ENCODE measurements at regions not wholly inside any gene's neighbourhood (a gene's known extent, or its start where the extent isn't known, plus 50 kb on each side); places are given as distances from the start of the nearest gene placed in this dataset.

DNA sequence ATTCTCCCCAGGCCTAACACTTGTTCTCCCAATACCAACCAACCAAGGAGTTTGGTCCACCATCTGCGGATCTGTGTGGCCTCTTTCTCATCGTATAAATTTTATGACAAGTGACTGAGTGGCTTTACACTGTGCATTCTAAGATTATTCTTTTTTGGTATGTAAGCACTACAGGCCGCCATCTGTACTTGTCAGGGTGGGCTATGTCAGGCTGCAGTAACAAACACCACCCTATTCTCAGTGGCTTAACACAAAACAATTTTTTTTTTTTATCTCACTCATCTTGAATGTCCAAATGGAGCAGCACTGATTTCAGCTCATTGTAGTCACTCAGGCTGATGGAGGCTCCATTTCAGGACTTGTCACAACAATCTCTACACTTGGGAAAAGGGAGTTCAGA lies 412.7 kb upstream of the MIR17HG start:
- TF ChIP-seq EZH2 (IDR thresholded peaks at IDR 0.05; ENCODE audit: borderline replicate concordance) (no peak), EZH2phosphoT487 (IDR thresholded peaks at IDR 0.05; ENCODE audit: low read depth, severe bottlenecking, unreplicated experiment) (no peak)
- TF ChIP-seq, protein P1, sequence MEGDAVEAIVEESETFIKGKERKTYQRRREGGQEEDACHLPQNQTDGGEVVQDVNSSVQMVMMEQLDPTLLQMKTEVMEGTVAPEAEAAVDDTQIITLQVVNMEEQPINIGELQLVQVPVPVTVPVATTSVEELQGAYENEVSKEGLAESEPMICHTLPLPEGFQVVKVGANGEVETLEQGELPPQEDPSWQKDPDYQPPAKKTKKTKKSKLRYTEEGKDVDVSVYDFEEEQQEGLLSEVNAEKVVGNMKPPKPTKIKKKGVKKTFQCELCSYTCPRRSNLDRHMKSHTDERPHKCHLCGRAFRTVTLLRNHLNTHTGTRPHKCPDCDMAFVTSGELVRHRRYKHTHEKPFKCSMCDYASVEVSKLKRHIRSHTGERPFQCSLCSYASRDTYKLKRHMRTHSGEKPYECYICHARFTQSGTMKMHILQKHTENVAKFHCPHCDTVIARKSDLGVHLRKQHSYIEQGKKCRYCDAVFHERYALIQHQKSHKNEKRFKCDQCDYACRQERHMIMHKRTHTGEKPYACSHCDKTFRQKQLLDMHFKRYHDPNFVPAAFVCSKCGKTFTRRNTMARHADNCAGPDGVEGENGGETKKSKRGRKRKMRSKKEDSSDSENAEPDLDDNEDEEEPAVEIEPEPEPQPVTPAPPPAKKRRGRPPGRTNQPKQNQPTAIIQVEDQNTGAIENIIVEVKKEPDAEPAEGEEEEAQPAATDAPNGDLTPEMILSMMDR (IDR thresholded peaks at IDR 0.05; ENCODE audit: poor library complexity): no peak
